Muscle of arm (tissue), 1 donor: ENCODE measurements at regions not wholly inside any gene's neighbourhood (a gene's known extent, or its start where the extent isn't known, plus 50 kb on each side); places are given as distances from the start of the nearest gene placed in this dataset.

ENCODE experiments used
- DNase-seq: peaks from one replicate; pipeline ENCODE4 v3.0.0-alpha.2; 2013

GRCh38 chrX:71000139-71000538, 68.0 kb downstream of the SNX12 start:
- no peak for DNase-seq

GRCh38 chrX:70998411-70999027, 67.6 kb upstream of the SLC7A3 start:
- DNase-seq: peak; percentile 45

- no peak for DNase-seq
Observed at GRCh38 chrX:70995338-70995737, 64.4 kb upstream of the SLC7A3 start.

DNA sequence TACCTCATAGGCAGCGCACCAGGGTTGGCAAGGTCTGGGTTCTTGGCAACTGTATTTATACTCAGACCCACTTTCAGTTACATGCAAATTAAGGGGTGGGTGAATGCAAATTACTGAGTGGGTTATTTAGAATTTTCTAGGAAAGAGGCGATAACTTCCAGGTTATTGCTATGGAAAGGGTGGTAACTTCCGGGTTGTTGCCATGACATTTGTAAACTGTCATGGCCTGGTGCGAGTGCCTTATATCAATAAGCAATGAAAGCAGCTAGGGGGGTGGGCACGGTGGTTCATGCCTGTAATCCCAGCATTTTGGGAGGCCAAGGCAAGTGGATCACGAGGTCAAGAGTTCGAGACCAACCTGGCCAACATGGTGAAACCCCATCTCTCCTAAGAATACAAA, 57.5 kb upstream of the SLC7A3 start:
- no peak for DNase-seq
